GM04503 (cell line): ENCODE measurements at regions not wholly inside any gene's neighbourhood (a gene's known extent, or its start where the extent isn't known, plus 50 kb on each side); places are given as distances from the start of the nearest gene placed in this dataset.
"Not testable (repeated sequence)": the region's sequence is repeated elsewhere in the genome, so short reads cannot be mapped to it uniquely, and the experiment has no call there.

ENCODE experiments used
- DNase-seq: peaks from one replicate; pipeline ENCODE4 v3.0.0-alpha.2; 2012; ENCODE audit warnings: low read depth

- no peak for DNase-seq
These were observed 115.5 kb upstream of the GNAI1 start for GRCh38 chr7:80018941-80019808.

- DNase-seq = no peak
These were observed 117.4 kb upstream of the GNAI1 start for GRCh38 chr7:80017101-80017698.

GRCh38 chr7:80014511-80014910, 120.1 kb upstream of the GNAI1 start:
- no peak for DNase-seq

- DNase-seq = no peak
These were observed 126.6 kb upstream of the GNAI1 start for GRCh38 chr7:80008039-80008438.

- DNase-seq = no peak
These were observed 131.8 kb upstream of the GNAI1 start for GRCh38 chr7:80002865-80003264.

GRCh38 chr7:79998363-79998762, 136.3 kb upstream of the GNAI1 start:
- no peak for DNase-seq

- DNase-seq = no peak
These were observed 137.3 kb upstream of the GNAI1 start for GRCh38 chr7:79997345-79997744.

- DNase-seq = not testable (repeated sequence)
These were observed 138.9 kb upstream of the GNAI1 start for GRCh38 chr7:79995741-79996140.

GRCh38 chr7:79988653-79989052, 146.0 kb upstream of the GNAI1 start:
- DNase-seq = no peak

GRCh38 chr7:79984210-79984609, 150.4 kb upstream of the GNAI1 start:
- DNase-seq = no peak

GRCh38 chr7:79982141-79982770, 152.4 kb upstream of the GNAI1 start:
- DNase-seq = no peak

- no peak for DNase-seq
These were observed 154.3 kb upstream of the GNAI1 start for GRCh38 chr7:79980376-79980775.

GRCh38 chr7:79979437-79979836, 155.2 kb upstream of the GNAI1 start:
- no peak for DNase-seq

- no peak for DNase-seq
These were observed 157.2 kb upstream of the GNAI1 start for GRCh38 chr7:79977481-79977880.

- not testable (repeated sequence) for DNase-seq
These were observed 158.0 kb upstream of the GNAI1 start for GRCh38 chr7:79976711-79977020.

GRCh38 chr7:79975986-79976710, 158.5 kb upstream of the GNAI1 start:
- not testable (repeated sequence) for DNase-seq

- no peak for DNase-seq
These were observed 161.2 kb upstream of the GNAI1 start for GRCh38 chr7:79973455-79973854.

GRCh38 chr7:79971058-79971457, 163.6 kb upstream of the GNAI1 start:
- DNase-seq = no peak

- no peak for DNase-seq
These were observed 165.7 kb upstream of the GNAI1 start for GRCh38 chr7:79968894-79969293.

- no peak for DNase-seq
These were observed 166.5 kb upstream of the GNAI1 start for GRCh38 chr7:79968077-79968648.

GRCh38 chr7:79965946-79966345, 168.7 kb upstream of the GNAI1 start:
- no peak for DNase-seq

- DNase-seq = no peak
These were observed 170.2 kb upstream of the GNAI1 start for GRCh38 chr7:79964463-79964862.
